DMS79 treated with DMSO at 0.1 percent for 48 hours (cell line): ENCODE measurements at regions not wholly inside any gene's neighbourhood (a gene's known extent, or its start where the extent isn't known, plus 50 kb on each side); places are given as distances from the start of the nearest gene placed in this dataset.

Source experiments
- DNase-seq: peaks from one replicate; lab custom pipeline; 2025; lab: John Stamatoyannopoulos, UW

DNA sequence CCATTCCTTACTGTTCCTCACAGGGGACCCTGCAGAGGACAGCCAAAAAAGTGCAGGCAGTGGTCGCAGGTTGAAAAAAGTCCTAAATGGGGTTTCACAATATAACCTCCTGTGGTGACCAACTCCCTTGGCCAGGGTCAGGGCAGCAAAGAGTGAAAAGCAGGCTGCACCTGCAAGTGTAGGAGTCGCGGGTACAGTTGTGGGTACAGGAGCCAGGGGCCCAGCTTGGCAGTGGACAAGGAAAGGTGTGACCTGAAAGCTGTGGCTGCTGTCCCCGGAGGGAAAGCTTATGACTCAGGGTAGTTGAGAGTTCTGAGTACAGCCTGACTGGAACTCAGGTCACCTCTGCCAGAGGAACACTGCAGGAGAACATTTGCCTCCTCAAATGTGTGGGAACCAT, 1114.1 kb downstream of the ROBO2 start:
- DNase-seq: no peak

DNA sequence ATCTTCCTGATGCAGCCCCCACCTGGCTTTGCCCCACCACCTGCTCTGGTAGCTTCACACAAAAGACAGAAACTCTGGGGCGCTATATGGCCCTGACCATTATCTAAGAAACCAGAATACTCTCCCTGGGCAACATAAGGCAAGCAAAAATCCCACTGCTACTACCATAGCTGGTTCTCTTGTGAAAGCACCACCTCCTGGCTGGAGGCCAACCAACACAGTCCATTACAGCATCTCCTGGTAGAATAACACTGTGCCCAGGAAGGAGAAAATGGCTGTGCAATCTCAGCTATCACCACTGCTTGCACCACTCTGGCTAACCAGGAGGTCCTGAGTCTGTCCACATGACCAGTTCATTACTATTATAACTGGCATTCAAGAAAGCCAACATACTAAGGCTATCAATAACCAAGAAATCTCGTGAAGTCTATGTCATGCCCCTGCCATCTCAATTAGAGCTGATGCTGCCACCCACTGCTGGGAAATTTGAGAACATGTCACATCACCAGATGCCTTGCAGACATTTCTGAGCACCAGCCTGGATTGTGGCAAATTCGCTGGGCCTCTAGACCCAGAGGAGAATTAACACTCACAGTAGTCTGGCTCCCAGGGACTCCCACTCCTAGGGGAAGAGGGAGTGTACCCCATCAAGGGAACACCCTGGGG, 1114.8 kb downstream of the ROBO2 start:
- DNase-seq: no peak

DNA sequence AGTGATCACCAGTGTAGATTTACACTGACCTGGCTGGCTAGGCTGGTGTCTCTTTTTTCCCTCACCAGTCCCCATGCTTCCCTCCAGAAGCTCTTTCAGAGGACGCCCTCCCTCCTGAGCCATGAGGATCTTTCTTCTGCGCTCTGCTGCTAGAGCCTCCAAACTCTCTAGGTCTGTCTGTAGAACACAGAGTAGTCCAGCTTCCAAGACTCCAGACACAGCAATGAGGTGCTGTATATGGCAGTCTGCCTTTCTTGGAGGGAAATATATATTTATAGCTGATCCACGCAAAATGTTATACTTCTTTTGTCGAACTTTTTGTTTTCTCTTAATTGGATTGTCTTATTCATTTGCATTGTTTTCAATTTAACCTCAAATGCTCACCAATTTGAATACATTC, 1121.8 kb downstream of the ROBO2 start:
- no peak for DNase-seq

DNA sequence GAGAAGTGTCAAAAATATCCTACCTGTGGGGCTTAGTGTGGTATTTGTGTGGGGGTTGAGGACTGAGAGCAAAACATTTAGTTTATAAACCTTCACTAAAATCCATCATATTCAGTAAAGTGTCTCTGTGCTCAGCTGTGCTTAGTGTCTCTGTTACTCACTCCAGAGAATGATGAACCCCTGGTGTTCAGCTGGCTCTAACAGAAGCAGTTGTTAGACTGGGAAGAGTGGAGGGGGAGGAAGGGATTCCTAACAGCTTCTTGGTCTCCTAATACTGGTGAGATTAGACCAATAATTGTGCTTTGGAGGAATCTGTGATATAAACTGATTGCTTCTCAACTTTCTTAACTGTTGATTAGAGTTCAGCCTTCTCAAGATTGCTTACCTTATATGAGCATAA, 1123.5 kb downstream of the ROBO2 start:
- no peak for DNase-seq

DNA sequence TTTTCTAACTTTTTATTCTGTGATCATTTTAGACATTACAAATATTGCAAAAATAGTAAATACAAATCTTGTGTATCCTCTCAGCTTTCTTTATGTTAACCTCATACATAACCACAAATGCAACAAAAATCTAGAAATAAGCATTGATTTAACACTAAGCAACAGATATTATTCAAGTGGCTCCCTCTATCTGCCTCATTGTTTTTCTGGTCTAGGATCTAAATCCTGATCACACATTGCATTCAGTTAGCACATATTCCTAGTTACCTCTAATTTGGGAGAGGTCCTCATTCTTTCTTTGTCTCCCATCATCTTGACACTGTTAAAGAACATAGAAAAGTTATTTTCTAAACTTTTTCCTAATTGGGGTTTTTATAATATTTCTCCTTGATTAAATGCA, 1126.0 kb downstream of the ROBO2 start:
- DNase-seq: no peak

DNA sequence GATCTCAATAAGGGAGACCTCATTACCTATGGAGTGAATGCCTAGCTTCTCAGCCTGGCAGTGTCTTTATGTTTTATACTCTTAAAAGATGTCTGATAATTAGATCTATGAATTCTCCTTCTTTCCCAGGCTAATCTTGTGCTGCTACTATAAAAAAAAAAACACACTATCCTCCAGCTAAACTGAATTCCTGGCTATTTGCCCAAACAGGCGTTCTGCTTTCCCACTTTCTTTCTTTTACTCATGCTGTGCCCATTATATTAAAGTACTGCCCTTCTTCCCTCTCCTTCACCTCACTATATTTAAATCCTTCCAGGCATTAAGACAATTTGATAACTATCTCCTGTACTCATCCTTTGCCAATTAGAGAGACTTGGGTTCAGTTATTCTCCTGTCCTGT, 1134.9 kb downstream of the ROBO2 start:
- no peak for DNase-seq

DNA sequence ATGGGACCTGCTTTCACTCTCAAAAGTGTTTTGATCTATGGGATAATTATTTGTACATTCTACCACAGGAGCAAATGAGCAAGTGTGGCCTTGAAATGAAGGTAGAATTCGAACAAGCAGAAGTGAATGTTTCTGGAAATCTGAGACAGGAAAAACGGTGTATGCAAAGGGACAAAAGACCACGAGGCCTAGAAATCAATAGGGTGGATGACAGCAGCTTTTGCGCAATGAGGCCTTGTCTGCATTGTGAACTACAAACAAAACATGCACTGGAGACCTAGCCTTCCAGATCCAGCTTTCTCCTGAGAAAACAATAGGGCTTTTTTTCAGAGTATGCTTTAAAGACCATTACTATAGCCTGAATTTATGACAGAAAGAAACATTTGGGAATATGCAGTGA, 1137.0 kb downstream of the ROBO2 start:
- DNase-seq: no peak

DNA sequence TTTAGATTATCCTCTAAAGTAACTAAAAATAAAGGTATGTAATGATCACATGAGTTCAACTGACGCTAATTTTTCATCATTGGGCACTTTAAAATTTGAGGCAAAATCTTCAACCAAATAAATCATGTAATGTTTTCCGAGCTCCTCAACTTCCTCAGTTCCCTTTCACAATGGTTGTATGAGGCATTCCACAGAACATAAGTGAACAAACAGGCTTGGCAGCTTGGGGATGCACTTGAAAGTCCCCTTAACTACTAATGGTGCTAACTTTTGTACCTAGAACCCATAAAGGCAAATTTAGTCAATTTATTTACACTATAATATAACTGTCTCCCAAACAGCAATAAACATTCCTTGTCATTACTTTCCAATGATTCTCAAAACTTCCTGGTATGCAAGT, 1137.9 kb downstream of the ROBO2 start:
- DNase-seq: no peak

DNA sequence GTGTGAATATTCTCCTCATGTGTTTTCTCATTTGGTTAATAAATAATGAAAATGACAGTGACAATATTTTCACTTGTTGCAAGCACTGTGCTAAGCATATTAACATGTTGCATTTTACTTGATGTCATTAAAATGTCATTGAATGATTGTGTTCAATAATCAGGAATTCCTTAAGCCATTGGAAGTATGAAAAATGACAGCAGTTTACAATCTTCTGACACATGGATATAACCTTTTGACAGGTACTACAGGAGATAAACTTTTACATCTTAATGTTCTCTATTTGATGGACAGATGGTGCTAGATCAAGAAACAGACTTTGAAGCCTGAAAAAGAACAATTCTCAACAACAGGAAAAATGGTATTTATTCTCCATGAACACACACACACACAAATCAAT, 1138.3 kb downstream of the ROBO2 start:
- DNase-seq: no peak

DNA sequence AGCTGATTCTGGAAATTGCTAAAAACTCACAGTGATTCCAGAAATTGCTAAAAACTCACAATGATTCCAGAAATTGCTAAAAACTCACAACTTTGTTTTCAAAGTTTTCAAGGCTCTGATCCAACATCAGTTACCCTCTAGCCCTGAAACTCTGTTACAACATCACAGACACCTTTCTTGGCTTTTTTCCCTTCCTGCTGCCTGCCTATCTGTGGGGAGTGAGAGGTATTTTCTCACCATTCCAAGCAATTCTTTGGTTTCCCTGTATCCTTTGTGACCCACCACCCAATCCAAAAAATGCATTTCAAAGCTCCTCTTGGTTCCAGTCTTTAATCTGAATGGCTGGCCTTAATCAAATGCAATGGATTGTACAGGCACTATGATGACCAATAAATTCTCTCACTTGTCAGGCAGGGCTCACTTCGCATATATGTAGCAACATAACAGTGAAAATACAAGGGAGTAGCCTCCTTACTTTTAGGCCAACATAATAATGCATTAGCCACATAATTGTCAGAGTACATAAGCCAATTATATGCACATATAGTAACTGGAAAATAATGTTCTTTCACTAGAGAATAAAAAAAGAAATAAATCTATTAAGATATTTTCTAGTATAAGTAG, 1139.0 kb downstream of the ROBO2 start:
- no peak for DNase-seq

DNA sequence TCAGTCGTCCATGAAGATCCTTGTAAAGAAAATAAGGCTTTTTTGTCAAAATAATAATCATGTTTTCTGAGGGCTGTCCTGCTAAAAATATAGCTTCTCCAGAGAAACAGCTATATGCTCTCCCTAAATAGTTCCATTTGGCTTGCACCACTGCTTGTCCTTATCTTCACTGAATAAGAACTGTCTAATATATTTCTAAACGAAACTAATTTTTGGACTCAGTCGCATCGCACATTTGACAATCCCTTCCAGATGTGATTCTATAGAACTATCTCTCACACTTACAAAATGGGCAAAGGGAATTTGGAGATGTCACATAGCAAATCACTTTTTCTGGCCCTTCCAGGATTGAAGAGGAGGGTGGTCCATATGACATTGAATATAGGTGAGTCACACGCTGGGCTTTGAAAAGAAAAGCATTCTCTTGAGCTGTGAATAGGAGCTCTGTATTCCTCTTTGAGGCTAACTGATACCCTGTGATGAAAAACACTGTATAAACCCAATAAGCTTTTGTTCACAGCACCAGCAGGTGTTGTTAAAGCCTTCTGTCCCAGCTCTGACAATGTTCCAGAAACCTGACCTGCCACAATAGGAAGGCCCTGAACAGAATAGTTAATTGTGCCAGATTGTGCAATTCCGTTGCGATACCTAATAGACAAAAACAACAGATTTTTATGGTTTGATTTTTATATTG, 1144.2 kb downstream of the ROBO2 start:
- no peak for DNase-seq

DNA sequence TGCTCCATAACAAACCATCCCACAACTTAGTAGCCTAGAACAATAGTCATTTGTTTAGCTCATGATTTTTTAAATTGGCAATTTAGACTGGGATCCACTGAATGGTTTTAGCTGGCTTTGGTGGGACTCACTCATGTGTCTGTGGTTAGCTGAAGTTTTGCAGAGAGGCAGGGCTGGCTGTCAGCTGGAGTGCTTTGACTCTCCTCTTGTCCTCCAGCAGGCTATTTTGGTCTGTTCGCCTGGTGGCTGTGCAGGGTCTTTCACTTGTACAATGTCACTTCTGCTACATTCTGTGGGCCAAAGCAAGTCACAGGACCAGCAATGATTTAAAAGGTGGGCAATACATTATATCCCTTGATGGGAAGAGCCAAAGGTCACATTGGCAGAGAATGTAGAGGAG, 1146.5 kb downstream of the ROBO2 start:
- DNase-seq: no peak

DNA sequence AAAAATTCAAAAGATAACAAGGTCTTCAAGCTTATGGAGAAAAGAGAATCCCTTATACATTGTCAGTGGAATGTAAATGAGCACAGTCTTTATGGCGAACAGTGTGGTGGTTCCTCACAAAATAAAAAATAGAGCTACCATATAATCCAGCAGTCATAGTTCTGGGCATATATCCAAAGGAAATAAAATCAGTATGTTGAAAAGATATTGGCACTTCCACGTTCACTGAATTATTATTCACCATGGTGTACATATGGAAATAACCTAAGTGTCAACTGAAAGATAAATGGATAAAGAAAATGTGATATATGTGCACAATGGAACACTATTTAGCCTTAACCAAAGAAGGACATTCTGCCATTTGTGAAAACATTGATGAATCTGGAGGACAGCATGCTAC, 1161.2 kb downstream of the ROBO2 start:
- no peak for DNase-seq

DNA sequence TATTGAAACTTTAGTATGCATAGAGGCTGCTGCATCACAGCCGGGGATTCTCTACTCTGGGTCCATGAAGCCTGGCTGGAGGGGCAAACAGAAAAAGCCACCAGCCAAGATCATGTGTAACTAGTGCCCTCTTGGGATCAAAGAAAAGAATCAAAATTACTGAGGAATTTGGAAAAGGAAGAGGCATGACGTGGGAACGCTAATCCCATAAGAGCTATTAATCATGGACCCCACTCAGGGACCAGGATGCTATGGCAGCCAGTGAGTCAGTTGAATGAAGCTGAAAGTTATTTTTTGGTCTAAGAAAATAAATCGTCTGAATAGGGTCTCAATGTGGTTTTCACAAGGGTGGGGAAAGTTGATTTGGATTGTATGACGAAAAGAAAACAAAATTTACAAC, 1165.1 kb downstream of the ROBO2 start:
- DNase-seq: no peak

DNA sequence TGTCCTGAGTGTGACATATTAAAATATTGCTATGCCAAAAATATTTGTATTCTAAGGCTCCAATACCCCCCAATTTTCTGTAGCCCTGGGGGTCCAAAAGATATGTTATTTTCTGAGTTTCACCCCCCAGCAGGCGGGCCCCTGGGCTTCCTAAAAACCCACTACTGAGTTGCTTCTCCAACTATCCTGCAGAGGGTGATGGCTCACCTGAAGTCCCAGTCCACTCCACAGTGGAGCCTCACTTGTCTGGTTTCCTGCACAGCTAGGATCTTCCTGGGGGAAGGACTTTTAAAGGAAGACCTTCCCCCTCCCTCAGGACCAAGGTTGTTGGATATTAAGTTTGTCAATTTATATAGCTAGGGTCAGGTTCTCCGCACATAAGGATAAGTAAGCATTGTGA, 1181.4 kb downstream of the ROBO2 start:
- DNase-seq: no peak

DNA sequence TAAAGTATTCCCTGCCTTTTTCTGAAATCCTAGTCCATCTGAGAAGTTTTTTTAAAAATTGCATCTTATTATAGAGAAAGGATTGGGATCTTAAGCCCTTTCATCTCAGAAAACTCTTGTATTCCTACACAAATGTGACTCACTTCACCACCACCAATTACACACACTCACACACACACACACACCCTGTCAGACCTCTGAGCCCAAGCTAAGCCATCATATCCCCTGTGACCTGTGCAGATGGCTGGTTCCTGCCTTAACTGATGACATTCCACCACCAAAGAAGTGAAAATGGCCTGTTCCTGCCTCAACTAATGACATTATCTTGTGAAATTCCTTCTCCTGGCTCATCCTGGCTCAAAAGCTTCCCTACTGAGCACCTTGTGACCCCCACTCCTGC, 1181.9 kb downstream of the ROBO2 start:
- DNase-seq: no peak

DNA sequence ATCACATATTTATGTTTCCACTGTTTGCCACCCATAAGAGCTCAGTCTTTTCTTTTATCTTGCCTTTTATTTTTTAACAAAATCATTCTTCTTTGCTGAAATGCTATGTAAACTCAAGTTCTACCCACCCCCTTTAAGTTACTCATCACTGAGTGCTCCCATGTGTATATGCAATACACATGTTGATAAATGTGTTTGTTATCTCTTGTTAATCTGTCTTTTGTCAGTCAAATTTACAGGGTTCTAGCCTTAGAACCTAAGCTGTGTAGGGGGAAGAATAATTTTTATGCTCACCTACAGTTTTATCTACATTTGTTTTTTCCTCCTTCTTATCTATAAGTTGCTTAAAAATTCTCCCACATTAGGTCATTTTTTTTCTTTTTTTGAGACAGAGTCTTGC, 1195.9 kb downstream of the ROBO2 start:
- no peak for DNase-seq

DNA sequence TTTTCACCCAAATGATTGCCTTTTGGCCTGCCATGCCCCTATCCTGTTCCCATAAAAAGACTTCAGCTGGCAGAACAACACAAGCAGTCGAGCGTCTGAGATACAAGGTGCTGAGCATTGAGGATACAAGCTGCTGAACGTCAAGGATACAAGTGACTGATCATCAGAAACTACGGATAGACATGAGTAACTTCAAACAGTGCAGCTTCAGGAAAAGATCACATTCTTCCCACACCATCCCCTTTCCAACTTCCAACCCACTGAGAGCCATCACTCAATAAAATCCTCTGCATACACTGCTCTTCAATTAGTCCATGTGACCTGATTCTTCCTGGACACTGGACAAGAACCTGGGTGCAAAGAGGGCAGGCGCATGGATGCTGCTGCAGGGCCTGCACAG, 1198.9 kb downstream of the ROBO2 start:
- no peak for DNase-seq

DNA sequence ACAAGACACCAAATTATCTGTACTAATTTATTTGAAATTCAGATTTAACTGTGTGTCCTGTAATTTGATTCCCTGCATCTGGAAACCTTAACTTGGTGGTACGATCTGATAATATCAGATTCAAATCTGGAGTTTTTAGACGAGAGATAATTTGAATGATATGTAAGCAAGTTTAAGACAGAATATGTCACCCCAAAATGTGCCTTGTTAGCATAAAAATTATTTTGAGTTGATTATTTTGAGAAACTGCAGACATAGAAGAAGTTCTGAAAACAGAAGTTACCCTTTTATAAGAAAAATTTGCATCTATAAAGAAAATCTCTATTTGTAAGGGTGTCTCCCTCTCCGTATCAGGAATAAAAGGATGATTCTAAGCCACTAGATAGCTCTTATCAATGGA, 1202.8 kb downstream of the ROBO2 start:
- no peak for DNase-seq

DNA sequence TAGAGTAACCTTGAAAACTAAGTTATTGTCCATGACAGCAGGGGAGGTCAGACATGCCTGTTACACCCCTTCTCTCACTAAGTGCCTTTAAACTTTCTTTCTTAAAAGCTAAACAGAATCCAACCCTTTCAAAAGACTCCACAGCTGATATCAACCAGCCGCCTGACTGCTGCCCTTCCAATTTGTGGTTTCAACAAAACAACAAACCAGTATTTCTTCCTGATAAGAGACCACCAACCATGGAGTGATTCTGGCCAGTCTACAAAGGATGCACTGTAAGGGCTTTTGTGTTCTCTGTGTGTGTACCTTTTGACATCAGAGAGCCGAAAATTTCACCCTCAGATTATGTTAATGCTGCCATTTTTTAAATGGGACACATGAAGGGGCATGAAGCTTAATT, 1204.2 kb downstream of the ROBO2 start:
- DNase-seq: no peak

DNA sequence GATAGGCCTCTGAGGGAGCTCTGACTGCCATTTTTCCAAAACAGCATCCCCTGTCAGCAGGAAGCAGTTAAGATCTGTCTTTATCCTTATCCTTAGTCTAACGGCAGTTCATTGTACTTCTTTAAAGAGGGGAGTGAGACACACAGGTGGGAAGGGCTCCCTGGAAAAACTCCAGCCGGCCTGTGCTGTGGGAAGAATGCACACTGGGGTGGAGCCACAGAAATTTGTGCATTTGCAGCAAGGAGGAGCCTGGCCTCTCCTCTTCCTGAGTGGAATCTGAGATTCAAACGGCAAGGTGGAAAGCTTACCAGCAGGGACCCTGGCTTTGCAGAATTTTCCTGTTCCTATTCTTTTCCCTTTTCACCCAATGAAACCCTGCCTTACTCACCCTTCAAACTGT, 1209.4 kb downstream of the ROBO2 start:
- DNase-seq: no peak

DNA sequence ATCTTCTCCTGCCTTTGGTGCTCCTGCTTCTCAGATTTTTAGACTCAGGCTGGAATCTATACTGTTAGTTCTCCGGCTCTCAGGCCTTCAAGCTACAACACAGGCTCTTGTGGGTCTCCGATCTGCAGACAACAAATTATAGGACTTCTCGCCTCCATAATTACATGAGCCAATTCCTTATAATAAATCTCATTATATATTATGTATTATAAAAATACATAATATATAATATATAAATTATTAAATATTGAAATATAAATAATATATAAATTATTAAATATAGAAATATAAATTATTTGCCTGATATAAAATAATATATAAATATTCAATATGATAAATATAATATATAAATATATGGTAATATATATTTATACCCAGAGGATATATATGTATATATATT, 1214.0 kb downstream of the ROBO2 start:
- no peak for DNase-seq

DNA sequence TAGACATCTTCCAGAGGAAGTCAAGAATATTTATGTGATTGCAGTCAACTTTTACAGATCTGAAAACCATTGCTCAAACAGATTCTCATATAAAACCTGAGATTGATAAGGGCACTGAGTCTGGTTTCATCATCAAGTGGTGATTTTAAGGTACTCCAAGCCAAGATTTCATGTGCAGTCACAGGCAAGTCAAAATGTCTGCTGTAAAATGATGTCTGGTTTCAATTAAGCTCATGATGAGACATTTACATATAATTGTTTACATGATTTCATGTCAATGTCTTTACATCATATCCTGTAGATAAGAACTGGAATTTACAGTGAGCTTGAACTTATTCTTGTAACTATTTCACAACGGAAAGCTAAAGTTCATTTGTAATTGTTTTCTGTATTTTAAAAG, 1215.5 kb downstream of the ROBO2 start:
- DNase-seq: no peak

DNA sequence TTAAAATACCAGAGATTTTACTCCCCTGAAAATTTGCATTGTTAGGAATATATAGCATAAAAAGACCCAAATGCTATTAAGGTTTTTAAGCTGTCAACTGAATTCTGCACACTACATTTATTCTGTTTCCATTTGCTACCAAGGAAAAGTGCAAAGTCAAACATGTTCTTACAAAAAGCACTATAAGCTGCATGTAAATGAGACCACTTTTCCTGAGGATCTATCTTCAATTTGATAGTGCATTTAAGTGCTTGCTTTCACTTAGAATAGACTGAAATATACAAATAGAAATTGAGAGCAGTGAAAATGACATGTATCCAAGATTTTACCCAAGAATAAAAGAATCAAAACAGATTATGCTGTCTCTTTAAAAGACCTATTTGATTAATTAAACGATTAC, 1216.2 kb downstream of the ROBO2 start:
- no peak for DNase-seq
